ENCODE measurements at regions not wholly inside any gene's neighbourhood (a gene's known extent, or its start where the extent isn't known, plus 50 kb on each side); places are given as distances from the start of the nearest gene placed in this dataset.

DNA sequence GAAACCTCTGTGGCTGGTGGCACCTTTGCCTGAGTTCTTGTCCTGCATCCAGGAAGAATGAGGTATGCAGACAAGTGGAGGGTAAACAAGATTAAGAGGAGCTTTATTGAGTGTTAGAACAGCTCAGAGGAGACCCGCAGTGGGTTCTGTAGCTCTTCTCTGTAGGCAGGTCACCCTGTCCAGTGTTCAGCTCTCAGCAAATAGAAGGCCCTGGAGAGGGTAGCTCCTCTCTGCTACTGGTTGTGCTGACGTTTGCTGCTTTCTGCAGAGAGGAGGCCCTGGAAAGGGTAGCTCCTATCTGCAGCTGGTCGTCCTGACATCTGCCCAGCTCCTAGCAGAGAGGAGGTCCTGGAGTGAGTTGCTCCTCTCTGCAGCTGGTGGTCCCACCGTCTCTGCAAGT is 96.8 kb upstream of the CCDC112 start:
- DNase-seq (ENCODE audit: low read depth in 1 of 2, low spot score in 1 of 2) = no peak
- H3K4me3 ChIP-seq (replicated peaks; ENCODE audit: insufficient read depth, low read length) = no peak overlapping the region
- H3K27ac ChIP-seq (replicated peaks) = no peak overlapping the region
- H3K27me3 ChIP-seq (ENCODE audit: insufficient read depth, poor library complexity, severe bottlenecking) = no peaks in the 10 kb centered on the region
- TF ChIP-seq, protein P1, sequence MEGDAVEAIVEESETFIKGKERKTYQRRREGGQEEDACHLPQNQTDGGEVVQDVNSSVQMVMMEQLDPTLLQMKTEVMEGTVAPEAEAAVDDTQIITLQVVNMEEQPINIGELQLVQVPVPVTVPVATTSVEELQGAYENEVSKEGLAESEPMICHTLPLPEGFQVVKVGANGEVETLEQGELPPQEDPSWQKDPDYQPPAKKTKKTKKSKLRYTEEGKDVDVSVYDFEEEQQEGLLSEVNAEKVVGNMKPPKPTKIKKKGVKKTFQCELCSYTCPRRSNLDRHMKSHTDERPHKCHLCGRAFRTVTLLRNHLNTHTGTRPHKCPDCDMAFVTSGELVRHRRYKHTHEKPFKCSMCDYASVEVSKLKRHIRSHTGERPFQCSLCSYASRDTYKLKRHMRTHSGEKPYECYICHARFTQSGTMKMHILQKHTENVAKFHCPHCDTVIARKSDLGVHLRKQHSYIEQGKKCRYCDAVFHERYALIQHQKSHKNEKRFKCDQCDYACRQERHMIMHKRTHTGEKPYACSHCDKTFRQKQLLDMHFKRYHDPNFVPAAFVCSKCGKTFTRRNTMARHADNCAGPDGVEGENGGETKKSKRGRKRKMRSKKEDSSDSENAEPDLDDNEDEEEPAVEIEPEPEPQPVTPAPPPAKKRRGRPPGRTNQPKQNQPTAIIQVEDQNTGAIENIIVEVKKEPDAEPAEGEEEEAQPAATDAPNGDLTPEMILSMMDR (IDR thresholded peaks at IDR 0.05; ENCODE audit: insufficient read depth, low read length) = no peak
- TF ChIP-seq, protein P2, sequence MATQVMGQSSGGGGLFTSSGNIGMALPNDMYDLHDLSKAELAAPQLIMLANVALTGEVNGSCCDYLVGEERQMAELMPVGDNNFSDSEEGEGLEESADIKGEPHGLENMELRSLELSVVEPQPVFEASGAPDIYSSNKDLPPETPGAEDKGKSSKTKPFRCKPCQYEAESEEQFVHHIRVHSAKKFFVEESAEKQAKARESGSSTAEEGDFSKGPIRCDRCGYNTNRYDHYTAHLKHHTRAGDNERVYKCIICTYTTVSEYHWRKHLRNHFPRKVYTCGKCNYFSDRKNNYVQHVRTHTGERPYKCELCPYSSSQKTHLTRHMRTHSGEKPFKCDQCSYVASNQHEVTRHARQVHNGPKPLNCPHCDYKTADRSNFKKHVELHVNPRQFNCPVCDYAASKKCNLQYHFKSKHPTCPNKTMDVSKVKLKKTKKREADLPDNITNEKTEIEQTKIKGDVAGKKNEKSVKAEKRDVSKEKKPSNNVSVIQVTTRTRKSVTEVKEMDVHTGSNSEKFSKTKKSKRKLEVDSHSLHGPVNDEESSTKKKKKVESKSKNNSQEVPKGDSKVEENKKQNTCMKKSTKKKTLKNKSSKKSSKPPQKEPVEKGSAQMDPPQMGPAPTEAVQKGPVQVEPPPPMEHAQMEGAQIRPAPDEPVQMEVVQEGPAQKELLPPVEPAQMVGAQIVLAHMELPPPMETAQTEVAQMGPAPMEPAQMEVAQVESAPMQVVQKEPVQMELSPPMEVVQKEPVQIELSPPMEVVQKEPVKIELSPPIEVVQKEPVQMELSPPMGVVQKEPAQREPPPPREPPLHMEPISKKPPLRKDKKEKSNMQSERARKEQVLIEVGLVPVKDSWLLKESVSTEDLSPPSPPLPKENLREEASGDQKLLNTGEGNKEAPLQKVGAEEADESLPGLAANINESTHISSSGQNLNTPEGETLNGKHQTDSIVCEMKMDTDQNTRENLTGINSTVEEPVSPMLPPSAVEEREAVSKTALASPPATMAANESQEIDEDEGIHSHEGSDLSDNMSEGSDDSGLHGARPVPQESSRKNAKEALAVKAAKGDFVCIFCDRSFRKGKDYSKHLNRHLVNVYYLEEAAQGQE (IDR thresholded peaks at IDR 0.05; ENCODE audit: insufficient replicate concordance, low read depth) = no peak

DNA sequence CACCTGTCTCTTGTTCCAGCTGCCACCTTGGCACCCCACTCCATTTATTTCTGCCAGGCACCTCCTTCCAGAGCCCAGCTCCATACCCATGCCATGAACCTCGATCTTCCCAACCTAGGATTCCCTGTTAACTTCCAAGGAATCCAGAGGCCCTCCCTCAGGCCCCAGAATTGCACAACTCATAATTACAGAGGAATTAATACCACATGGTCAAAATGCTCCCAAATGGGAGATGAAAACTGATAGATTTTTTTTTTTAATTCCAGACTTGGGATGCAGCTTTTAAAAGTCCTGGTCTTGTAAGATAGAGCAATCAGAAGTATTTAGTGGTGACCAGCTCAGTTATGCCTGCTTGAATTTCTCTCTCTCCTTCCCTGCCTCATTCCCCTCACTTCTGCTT is 96.2 kb upstream of the CCDC112 start:
- Histone ChIP-seq H3K4me3 (replicated peaks; ENCODE audit: insufficient read depth, low read length) (no peak overlapping the region), H3K27ac (replicated peaks) (no peak overlapping the region), H3K27me3 (ENCODE audit: insufficient read depth, poor library complexity, severe bottlenecking) (no peaks in the 10 kb centered on the region)
- no peak for DNase-seq (ENCODE audit: low read depth in 1 of 2, low spot score in 1 of 2)
- TF ChIP-seq, protein P1 (IDR thresholded peaks at IDR 0.05; ENCODE audit: insufficient read depth, low read length) = no peak
- TF ChIP-seq SPI1 (IDR thresholded peaks at IDR 0.05; ENCODE audit: borderline replicate concordance, low read depth) (no peak), POLR2AphosphoS5 (IDR thresholded peaks at IDR 0.05; ENCODE audit: low read depth) (no peak), GABPA (IDR thresholded peaks at IDR 0.05; ENCODE audit: low read depth) (no peak)
- TF ChIP-seq, protein P2 (IDR thresholded peaks at IDR 0.05; ENCODE audit: insufficient replicate concordance, low read depth) = no peak

DNA sequence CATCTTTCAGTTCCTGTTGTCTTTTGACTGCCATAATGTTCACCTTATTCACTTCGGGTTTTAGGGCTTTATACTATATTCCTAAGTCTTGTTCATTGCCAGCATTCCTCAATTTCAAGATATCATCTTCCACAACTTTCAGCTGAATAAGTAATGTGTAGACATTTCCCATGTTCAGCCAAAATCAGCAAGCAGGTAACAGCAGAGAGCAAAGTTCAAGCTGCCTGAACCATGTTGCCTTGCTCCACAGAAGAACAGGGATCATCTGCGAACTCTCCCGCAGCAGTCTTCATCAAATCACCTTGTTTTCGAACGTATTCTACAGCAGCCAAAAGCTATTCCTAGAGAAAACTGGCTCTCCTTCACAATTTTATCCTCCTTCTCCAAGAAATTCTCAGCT is 95.3 kb upstream of the CCDC112 start:
- Histone ChIP-seq H3K27ac (replicated peaks) (no peak overlapping the region), H3K27me3 (ENCODE audit: insufficient read depth, poor library complexity, severe bottlenecking) (no peaks in the 10 kb centered on the region), H3K4me3 (replicated peaks; ENCODE audit: insufficient read depth, low read length) (no peak overlapping the region)
- TF ChIP-seq SPI1 (IDR thresholded peaks at IDR 0.05; ENCODE audit: borderline replicate concordance, low read depth) = no peak
- TF ChIP-seq, protein P2 (IDR thresholded peaks at IDR 0.05; ENCODE audit: insufficient replicate concordance, low read depth) = no peak
- no peak for TF ChIP-seq POLR2AphosphoS5 (IDR thresholded peaks at IDR 0.05; ENCODE audit: low read depth)
- TF ChIP-seq GABPA (IDR thresholded peaks at IDR 0.05; ENCODE audit: low read depth) = no peak
- TF ChIP-seq, protein P1 (IDR thresholded peaks at IDR 0.05; ENCODE audit: insufficient read depth, low read length) = no peak
- no peak for DNase-seq (ENCODE audit: low read depth in 1 of 2, low spot score in 1 of 2)
